Mesendoderm (in vitro differentiated cells): ENCODE measurements at regions not wholly inside any gene's neighbourhood (a gene's known extent, or its start where the extent isn't known, plus 50 kb on each side); places are given as distances from the start of the nearest gene placed in this dataset.
A peak's percentile ranks its signal among the peaks of the same experiment; 100 is the strongest.

Experiments used
- DNase-seq: peaks from one replicate; pipeline ENCODE4 v3.0.0; 2013
- H2AK5ac ChIP-seq: 2 replicates; pipeline ENCODE4 v1.6.1; 2013; ENCODE audit warnings: low read length, inconsistent platforms
- H2BK120ac ChIP-seq: 2 replicates; pipeline ENCODE4 v1.6.1; 2013; ENCODE audit warnings: low read depth, mild to moderate bottlenecking, low read length, moderate library complexity, mixed read lengths
- H2BK15ac ChIP-seq: replicated peaks from 2 replicates; pipeline ENCODE4 v1.6.1; 2013; ENCODE audit warnings: low read depth, mild to moderate bottlenecking, moderate library complexity
- H2BK5ac ChIP-seq: 2 replicates; pipeline ENCODE4 v1.6.1; 2013; ENCODE audit warnings: low read length, inconsistent platforms
- H3K18ac ChIP-seq: 2 replicates; pipeline ENCODE4 v1.6.1; 2013; ENCODE audit warnings: mild to moderate bottlenecking, low read length, mixed read lengths
- H3K23ac ChIP-seq: one replicate; pipeline ENCODE4 v1.6.1; 2013; ENCODE audit warnings: low read length
- H3K27ac ChIP-seq: 2 replicates; pipeline ENCODE4 v1.5.1; 2013; ENCODE audit warnings: low read depth, mild to moderate bottlenecking, inconsistent platforms, low read length, moderate library complexity
- H3K27me3 ChIP-seq: 2 replicates; pipeline ENCODE4 v1.6.1; 2013; ENCODE audit warnings: low read length, control low read depth, mild to moderate bottlenecking, inconsistent platforms; ENCODE audit not compliant: insufficient read depth, poor library complexity
- H3K36me3 ChIP-seq: 2 replicates; pipeline ENCODE4 v1.6.1; 2013; ENCODE audit warnings: low read length, inconsistent platforms; ENCODE audit not compliant: control insufficient read depth, insufficient read depth
- H3K4ac ChIP-seq: one replicate; pipeline ENCODE4 v1.6.1; 2013; ENCODE audit warnings: low read depth, mild to moderate bottlenecking, low read length, moderate library complexity
- H3K4me1 ChIP-seq: 2 replicates; pipeline ENCODE4 v1.6.1; 2013; ENCODE audit warnings: low read depth, low read length, inconsistent platforms; ENCODE audit not compliant: control insufficient read depth
- H3K4me2 ChIP-seq: 2 replicates; pipeline ENCODE4 v1.6.1; 2013; ENCODE audit warnings: low read length
- H3K4me3 ChIP-seq: 2 replicates; pipeline ENCODE4 v1.5.1; 2013; ENCODE audit warnings: mild to moderate bottlenecking, low read length
- H3K56ac ChIP-seq: one replicate; pipeline ENCODE4 v1.6.1; 2013; ENCODE audit warnings: low read length
- H3K79me1 ChIP-seq: 2 replicates; pipeline ENCODE4 v1.6.1; 2013; ENCODE audit warnings: low read length, inconsistent platforms
- H3K79me2 ChIP-seq: 2 replicates; pipeline ENCODE4 v1.6.1; 2013; ENCODE audit warnings: mild to moderate bottlenecking, low read length; ENCODE audit not compliant: control insufficient read depth, insufficient read depth
- H3K9ac ChIP-seq: 2 replicates; pipeline ENCODE4 v1.6.1; 2013; ENCODE audit warnings: low read length, inconsistent platforms
- H4K5ac ChIP-seq: one replicate; pipeline ENCODE4 v1.6.1; 2013; ENCODE audit warnings: low read length
- H4K8ac ChIP-seq: one replicate; pipeline ENCODE4 v1.6.1; 2013; ENCODE audit warnings: low read depth, mild to moderate bottlenecking, control low read depth, low read length, moderate library complexity
- WGBS: extraction: QIAGEN DNeasy Blood & Tissue Kit; methylation state at CpG from one replicate; pipeline ENCODE4 v1.1.7; 2013; ENCODE audit warnings: low lambda C conversion rate, missing lambda C conversion rate; ENCODE audit not compliant: insufficient coverage; ENCODE audit errors: extremely low coverage; 5-methylcytosine and 5-hydroxymethylcytosine counted together

- H3K27ac ChIP-seq: no peak overlapping the region
- no peaks in the 10 kb centered on the region for H3K79me1 ChIP-seq
- no peak overlapping the region for H2BK5ac ChIP-seq
- H3K79me2 ChIP-seq: no peaks in the 10 kb centered on the region
- H3K27me3 ChIP-seq: no peaks in the 10 kb centered on the region
- H3K9ac ChIP-seq: no peak overlapping the region
- no peak overlapping the region for H2AK5ac ChIP-seq
- H4K5ac ChIP-seq: no peak overlapping the region
- H4K8ac ChIP-seq: no peak overlapping the region
- H3K4me2 ChIP-seq: no peak overlapping the region
- H3K4me3 ChIP-seq: no peak overlapping the region
- no peak for DNase-seq
- H3K4ac ChIP-seq: no peak overlapping the region
- no peak overlapping the region for H3K18ac ChIP-seq
- no peak overlapping the region for H2BK120ac ChIP-seq
- no peak overlapping the region for H3K56ac ChIP-seq
- H3K36me3 ChIP-seq: no peaks in the 10 kb centered on the region
- no peak overlapping the region for H3K23ac ChIP-seq
- no peaks in the 10 kb centered on the region for H3K4me1 ChIP-seq
- no peak overlapping the region for H2BK15ac ChIP-seq
Observed at GRCh38 chr11:93067881-93068390, 98.5 kb downstream of the MTNR1B start.

GRCh38 chr11:93072229-93072914 lies 102.9 kb downstream of the MTNR1B start:
- peak overlapping the region; percentile 34 for H3K9ac ChIP-seq
- H3K4me3 ChIP-seq: no peak overlapping the region
- DNase-seq: no peak
- peak overlapping the region; percentile 84 for H3K18ac ChIP-seq
- H3K27me3 ChIP-seq: no peaks in the 10 kb centered on the region
- H3K4me1 ChIP-seq: peaks cover 13% of the 10 kb centered on the region
- H2BK5ac ChIP-seq: peak overlapping the region; percentile 67
- no peaks in the 10 kb centered on the region for H3K79me1 ChIP-seq
- H3K4ac ChIP-seq: peak overlapping the region; percentile 19
- no peaks in the 10 kb centered on the region for H3K36me3 ChIP-seq
- peak overlapping the region; percentile 76 for H4K8ac ChIP-seq
- H3K56ac ChIP-seq: peak overlapping the region; percentile 2
- H3K79me2 ChIP-seq: no peaks in the 10 kb centered on the region
- peak overlapping the region; percentile 61 for H2BK120ac ChIP-seq
- no CpG with 5 or more reads among the region's 1 CpG for WGBS
- H3K4me2 ChIP-seq: no peak overlapping the region
- H3K23ac ChIP-seq: no peak overlapping the region
- no peak overlapping the region for H2BK15ac ChIP-seq
- peak overlapping the region; percentile 84 for H3K27ac ChIP-seq
- peak overlapping the region; percentile 74 for H4K5ac ChIP-seq
- peak overlapping the region; percentile 60 for H2AK5ac ChIP-seq

GRCh38 chr11:93073026-93073425 lies 103.6 kb downstream of the MTNR1B start:
- Histone ChIP-seq H3K56ac (peak overlapping the region; percentile 83), H3K27ac (peak overlapping the region; percentile 84), H3K4me3 (no peak overlapping the region), H3K36me3 (no peaks in the 10 kb centered on the region), H3K18ac (peak overlapping the region; percentile 84), H3K79me1 (no peaks in the 10 kb centered on the region), H2BK120ac (no peak overlapping the region), H3K4me2 (peak overlapping the region; percentile 7), H2BK5ac (peak overlapping the region; percentile 95), H2AK5ac (peak overlapping the region; percentile 61), H2BK15ac (no peak overlapping the region), H4K8ac (no peak overlapping the region), H3K4ac (peak overlapping the region; percentile 63), H3K4me1 (peaks cover 13% of the 10 kb centered on the region), H3K9ac (peak overlapping the region; percentile 7), H3K79me2 (no peaks in the 10 kb centered on the region), H4K5ac (no peak overlapping the region), H3K23ac (no peak overlapping the region), H3K27me3 (no peaks in the 10 kb centered on the region)
- no CpG with 5 or more reads among the region's 3 CpGs for WGBS
- DNase-seq: peak; percentile 93

GRCh38 chr11:93073508-93074280 lies 104.2 kb downstream of the MTNR1B start:
- H3K79me1 ChIP-seq: no peaks in the 10 kb centered on the region
- H3K9ac ChIP-seq: peak overlapping the region; percentile 43
- H3K4me3 ChIP-seq: no peak overlapping the region
- peak overlapping the region; percentile 97 for H2BK5ac ChIP-seq
- H3K79me2 ChIP-seq: no peaks in the 10 kb centered on the region
- no peak overlapping the region for H2AK5ac ChIP-seq
- H4K5ac ChIP-seq: no peak overlapping the region
- H3K4ac ChIP-seq: peak overlapping the region; percentile 93
- H3K36me3 ChIP-seq: no peaks in the 10 kb centered on the region
- peak overlapping the region; percentile 84 for H3K27ac ChIP-seq
- peak overlapping the region; percentile 78 for H2BK120ac ChIP-seq
- H4K8ac ChIP-seq: no peak overlapping the region
- no peak overlapping the region for H2BK15ac ChIP-seq
- H3K23ac ChIP-seq: no peak overlapping the region
- H3K4me1 ChIP-seq: peaks cover 13% of the 10 kb centered on the region
- no CpG with 5 or more reads among the region's 4 CpGs for WGBS
- peak overlapping the region; percentile 92 for H3K18ac ChIP-seq
- peak overlapping the region; percentile 83 for H3K56ac ChIP-seq
- DNase-seq: peak; percentile 94
- H3K27me3 ChIP-seq: no peaks in the 10 kb centered on the region
- H3K4me2 ChIP-seq: no peak overlapping the region

- Histone ChIP-seq H3K56ac (peak overlapping the region; percentile 80), H2BK15ac (no peak overlapping the region), H2BK120ac (peak overlapping the region; percentile 78), H3K27me3 (no peaks in the 10 kb centered on the region), H3K4me1 (peaks cover 13% of the 10 kb centered on the region), H3K4me3 (no peak overlapping the region), H4K8ac (no peak overlapping the region), H3K79me2 (no peaks in the 10 kb centered on the region), H3K27ac (peak overlapping the region; percentile 69), H3K79me1 (no peaks in the 10 kb centered on the region), H2BK5ac (peak overlapping the region; percentile 97), H3K4me2 (no peak overlapping the region), H3K9ac (peak overlapping the region; percentile 43), H3K36me3 (no peaks in the 10 kb centered on the region), H2AK5ac (peak overlapping the region; percentile 40), H3K18ac (peak overlapping the region; percentile 92), H3K4ac (peak overlapping the region; percentile 93), H4K5ac (no peak overlapping the region), H3K23ac (no peak overlapping the region)
- WGBS: no CpG with 5 or more reads among the region's 10 CpGs
- no peak for DNase-seq
Observed at GRCh38 chr11:93074352-93074751, 104.9 kb downstream of the MTNR1B start.
